HG02970 (cell line): ENCODE measurements at regions not wholly inside any gene's neighbourhood (a gene's known extent, or its start where the extent isn't known, plus 50 kb on each side); places are given as distances from the start of the nearest gene placed in this dataset.
"Not testable (repeated sequence)": the region's sequence is repeated elsewhere in the genome, so short reads cannot be mapped to it uniquely, and the experiment has no call there.

Source experiments
- ATAC-seq: cut with Tn5 transposase; IDR thresholded peaks from one replicate; pipeline ENCODE4 v1.9.1; 2021; ENCODE audit warnings: mild to moderate bottlenecking, moderate library complexity, moderate number of reproducible peaks; ENCODE audit not compliant: unreplicated experiment, low FRiP score

DNA sequence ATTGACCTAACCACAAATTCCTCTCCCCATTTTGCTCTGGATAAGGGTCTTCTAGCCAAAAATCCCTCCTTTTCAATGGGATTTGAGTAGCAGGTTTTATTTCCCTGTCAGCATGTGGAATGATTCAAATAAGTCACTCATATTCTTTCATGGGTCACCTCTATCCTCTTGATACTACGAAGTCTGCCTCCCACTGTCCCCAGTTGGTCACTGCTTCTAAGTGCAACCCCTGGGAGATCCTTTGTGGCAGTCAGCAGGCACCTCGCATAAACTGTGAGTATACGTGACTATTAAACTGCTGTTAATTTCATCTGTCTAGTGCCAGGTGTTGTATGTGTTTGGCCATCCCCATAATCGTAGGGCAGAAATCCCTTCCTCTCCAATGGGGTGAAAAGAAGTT lies 1667.9 kb upstream of the PCDH7 start:
- no peak for ATAC-seq

DNA sequence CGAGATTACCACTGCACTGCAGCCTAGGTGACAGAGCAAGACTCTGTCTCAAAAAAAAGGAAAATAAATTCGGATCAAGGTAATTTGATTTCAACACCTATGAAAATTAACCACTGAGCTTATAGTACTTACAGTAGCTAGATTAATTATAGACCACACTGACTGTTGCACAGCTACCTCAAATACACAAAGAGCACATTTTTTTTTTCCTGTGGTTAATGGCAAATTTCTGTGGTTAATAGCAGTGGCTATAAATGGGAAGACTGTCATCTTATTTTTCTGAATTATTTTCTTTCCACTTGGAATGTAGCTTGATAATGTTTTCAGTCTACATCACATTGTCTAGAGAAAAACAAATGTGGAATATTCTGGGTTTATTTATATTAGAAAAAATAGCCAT lies 1661.6 kb upstream of the PCDH7 start:
- ATAC-seq: no peak

GRCh38 chr4:29066861-29067260 lies 1653.3 kb upstream of the PCDH7 start:
- ATAC-seq: no peak

DNA sequence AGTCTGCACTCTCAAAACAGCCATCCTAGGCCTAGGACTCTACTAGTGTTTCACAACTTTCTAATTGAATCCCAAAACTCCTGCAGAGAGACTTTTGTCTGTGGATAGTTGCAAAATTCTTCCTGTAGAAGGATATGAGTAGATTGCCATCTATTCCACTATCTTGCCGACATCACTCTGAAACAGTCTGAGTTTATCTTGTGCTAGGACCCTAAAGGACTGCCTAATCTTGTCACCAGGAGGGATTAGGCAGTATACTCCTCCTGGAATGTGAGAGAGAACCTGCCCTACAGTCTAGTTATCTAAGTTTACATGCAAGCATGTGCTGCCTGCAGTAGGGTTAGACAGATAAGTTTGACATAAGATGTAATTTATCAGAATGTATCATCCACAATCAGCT lies 1646.6 kb upstream of the PCDH7 start:
- ATAC-seq: no peak

DNA sequence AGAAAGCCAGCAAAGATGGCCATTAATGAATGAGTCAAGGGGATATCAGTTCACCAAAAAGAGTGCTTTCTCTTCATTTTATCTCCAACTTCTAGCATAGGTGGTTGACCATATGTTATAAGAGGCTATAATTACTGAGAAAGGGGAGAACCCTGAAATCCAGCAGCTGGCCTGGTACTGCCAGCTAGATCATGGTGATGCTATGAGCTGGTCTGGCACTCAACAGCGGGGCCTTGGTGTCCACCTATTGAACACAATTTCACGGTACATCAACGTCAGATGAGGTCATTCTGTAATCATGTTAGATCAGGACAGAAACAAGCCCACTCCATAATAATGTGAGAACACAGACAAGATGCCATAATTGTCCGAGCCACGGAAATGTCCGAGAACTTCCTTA lies 1644.8 kb upstream of the PCDH7 start:
- no peak for ATAC-seq

GRCh38 chr4:29079260-29079659 lies 1640.9 kb upstream of the PCDH7 start:
- ATAC-seq: no peak

- ATAC-seq: no peak
Observed at GRCh38 chr4:29081234-29081955, 1638.8 kb upstream of the PCDH7 start.

GRCh38 chr4:29082684-29083083 lies 1637.5 kb upstream of the PCDH7 start:
- ATAC-seq: no peak

- ATAC-seq: no peak
Observed at GRCh38 chr4:29085748-29086147, 1634.4 kb upstream of the PCDH7 start.

GRCh38 chr4:29104694-29105093 lies 1615.5 kb upstream of the PCDH7 start:
- ATAC-seq: no peak

GRCh38 chr4:29113960-29114359 lies 1606.2 kb upstream of the PCDH7 start:
- ATAC-seq: no peak

- not testable (repeated sequence) for ATAC-seq
Observed at GRCh38 chr4:29117231-29117722, 1602.9 kb upstream of the PCDH7 start.

- no peak for ATAC-seq
Observed at GRCh38 chr4:29121586-29121985, 1598.6 kb upstream of the PCDH7 start.

DNA sequence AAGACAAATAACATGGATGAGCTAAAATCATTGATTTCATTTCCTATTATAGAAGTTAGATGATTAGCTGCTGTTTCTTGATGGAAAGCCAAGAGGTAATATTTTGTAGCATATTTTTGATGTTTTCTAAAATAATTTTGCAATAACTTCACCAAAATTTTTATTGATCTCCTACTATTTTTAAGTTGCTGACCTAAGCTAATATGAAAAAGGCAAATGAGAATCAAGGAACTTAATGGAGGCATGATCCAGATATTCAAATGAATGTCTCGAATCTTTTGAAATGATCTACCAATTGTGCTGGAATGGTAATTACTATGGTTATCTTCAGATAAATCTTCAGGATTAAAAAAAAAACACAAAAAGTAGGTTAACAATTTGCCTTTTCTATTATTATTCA lies 1591.4 kb upstream of the PCDH7 start:
- no peak for ATAC-seq

GRCh38 chr4:29131304-29131703 lies 1588.9 kb upstream of the PCDH7 start:
- ATAC-seq: no peak

GRCh38 chr4:29142708-29143107 lies 1577.5 kb upstream of the PCDH7 start:
- no peak for ATAC-seq

- no peak for ATAC-seq
Observed at GRCh38 chr4:29151584-29151983, 1568.6 kb upstream of the PCDH7 start.

GRCh38 chr4:29153642-29154041 lies 1566.5 kb upstream of the PCDH7 start:
- no peak for ATAC-seq

GRCh38 chr4:29175291-29175690 lies 1544.9 kb upstream of the PCDH7 start:
- ATAC-seq: no peak

- no peak for ATAC-seq
Observed at GRCh38 chr4:29199025-29199424, 1521.1 kb upstream of the PCDH7 start.

GRCh38 chr4:29199485-29199884 lies 1520.7 kb upstream of the PCDH7 start:
- ATAC-seq: no peak

DNA sequence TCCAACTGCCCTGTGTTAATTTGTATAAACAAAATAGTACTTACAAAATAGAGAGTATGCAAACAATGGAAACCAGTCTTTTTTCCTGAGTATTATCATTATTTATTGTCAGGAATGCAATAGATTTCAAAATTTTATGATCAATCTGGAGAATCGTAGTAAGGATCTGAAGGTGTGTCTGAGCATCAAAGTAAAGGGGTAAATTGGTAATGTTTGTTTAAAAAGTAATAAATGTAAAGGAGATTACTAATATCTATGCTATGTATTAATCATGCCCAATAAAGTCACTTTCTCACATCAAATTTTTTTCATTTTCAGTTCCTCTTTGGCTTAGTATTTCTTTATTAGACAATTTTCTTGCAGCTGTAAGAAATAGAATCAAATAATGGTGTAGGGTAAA lies 1507.1 kb upstream of the PCDH7 start:
- ATAC-seq: no peak

GRCh38 chr4:29220761-29221160 lies 1499.4 kb upstream of the PCDH7 start:
- ATAC-seq: no peak
